ENCODE measurements at regions not wholly inside any gene's neighbourhood (a gene's known extent, or its start where the extent isn't known, plus 50 kb on each side); places are given as distances from the start of the nearest gene placed in this dataset.

DNA sequence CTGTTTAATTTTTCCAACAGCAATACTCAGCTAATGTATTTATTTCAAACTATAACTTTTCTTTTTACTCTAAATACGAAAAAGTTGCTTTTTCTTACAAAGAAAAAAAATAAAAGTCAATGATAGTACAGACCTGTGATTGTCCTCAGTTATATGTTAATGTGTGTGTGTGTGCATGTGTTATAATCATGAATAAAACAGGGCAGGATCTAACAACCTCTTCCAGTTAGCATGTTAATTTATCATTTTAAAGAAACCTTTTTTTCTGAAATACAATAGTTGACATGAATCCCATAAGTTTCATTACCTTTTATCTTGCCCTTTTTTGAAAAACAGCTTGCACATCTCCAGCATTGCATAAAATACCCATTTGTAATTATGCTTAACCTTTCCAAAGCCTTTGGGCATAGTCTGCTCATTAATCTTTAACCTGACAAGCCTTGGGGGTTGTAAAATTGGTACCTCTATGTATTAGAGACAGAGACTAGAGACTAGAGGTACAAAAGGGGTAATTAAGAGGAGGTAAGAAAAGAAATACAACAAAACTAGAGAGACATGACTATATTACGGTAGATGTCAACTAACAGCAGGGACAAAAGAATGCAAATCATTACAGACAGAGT is 828.1 kb downstream of the OLFM4 start:
- TF ChIP-seq, protein P1, sequence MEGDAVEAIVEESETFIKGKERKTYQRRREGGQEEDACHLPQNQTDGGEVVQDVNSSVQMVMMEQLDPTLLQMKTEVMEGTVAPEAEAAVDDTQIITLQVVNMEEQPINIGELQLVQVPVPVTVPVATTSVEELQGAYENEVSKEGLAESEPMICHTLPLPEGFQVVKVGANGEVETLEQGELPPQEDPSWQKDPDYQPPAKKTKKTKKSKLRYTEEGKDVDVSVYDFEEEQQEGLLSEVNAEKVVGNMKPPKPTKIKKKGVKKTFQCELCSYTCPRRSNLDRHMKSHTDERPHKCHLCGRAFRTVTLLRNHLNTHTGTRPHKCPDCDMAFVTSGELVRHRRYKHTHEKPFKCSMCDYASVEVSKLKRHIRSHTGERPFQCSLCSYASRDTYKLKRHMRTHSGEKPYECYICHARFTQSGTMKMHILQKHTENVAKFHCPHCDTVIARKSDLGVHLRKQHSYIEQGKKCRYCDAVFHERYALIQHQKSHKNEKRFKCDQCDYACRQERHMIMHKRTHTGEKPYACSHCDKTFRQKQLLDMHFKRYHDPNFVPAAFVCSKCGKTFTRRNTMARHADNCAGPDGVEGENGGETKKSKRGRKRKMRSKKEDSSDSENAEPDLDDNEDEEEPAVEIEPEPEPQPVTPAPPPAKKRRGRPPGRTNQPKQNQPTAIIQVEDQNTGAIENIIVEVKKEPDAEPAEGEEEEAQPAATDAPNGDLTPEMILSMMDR (IDR thresholded peaks at IDR 0.05; ENCODE audit: poor library complexity), result no peak
- TF ChIP-seq EZH2 (IDR thresholded peaks at IDR 0.05; ENCODE audit: borderline replicate concordance) (no peak), EZH2phosphoT487 (IDR thresholded peaks at IDR 0.05; ENCODE audit: low read depth, severe bottlenecking, unreplicated experiment) (no peak)
